ENCODE measurements at regions not wholly inside any gene's neighbourhood (a gene's known extent, or its start where the extent isn't known, plus 50 kb on each side); places are given as distances from the start of the nearest gene placed in this dataset.

GRCh38 chr13:111913761-111914140 lies 153.2 kb upstream of the SOX1 start:
- TF ChIP-seq CTCF (IDR thresholded peaks at IDR 0.05; ENCODE audit: insufficient read depth, low read depth, low read length), result no peak
- ChIA-PET POLR2A (no interaction called here), CTCF (no interaction called here)
- Histone ChIP-seq H3K36me3 (ENCODE audit: control insufficient read depth, insufficient read depth, low read length) (no peaks in the 10 kb centered on the region), H3K27me3 (ENCODE audit: control insufficient read depth, insufficient read depth, low read length) (no peaks in the 10 kb centered on the region), H3K4me3 (ENCODE audit: low read depth, low read length) (no peak overlapping the region)
- DNase-seq (ENCODE audit: low read depth), result no peak

GRCh38 chr13:111914241-111915103 lies 152.5 kb upstream of the SOX1 start:
- ChIA-PET POLR2A (no interaction called here), CTCF (no interaction called here)
- TF ChIP-seq CTCF (IDR thresholded peaks at IDR 0.05; ENCODE audit: insufficient read depth, low read depth, low read length), result no peak
- no peak for DNase-seq (ENCODE audit: low read depth)
- H3K27me3 ChIP-seq (ENCODE audit: control insufficient read depth, insufficient read depth, low read length), result no peaks in the 10 kb centered on the region
- no peaks in the 10 kb centered on the region for H3K36me3 ChIP-seq (ENCODE audit: control insufficient read depth, insufficient read depth, low read length)
- H3K4me3 ChIP-seq (ENCODE audit: low read depth, low read length), result no peak overlapping the region

DNA sequence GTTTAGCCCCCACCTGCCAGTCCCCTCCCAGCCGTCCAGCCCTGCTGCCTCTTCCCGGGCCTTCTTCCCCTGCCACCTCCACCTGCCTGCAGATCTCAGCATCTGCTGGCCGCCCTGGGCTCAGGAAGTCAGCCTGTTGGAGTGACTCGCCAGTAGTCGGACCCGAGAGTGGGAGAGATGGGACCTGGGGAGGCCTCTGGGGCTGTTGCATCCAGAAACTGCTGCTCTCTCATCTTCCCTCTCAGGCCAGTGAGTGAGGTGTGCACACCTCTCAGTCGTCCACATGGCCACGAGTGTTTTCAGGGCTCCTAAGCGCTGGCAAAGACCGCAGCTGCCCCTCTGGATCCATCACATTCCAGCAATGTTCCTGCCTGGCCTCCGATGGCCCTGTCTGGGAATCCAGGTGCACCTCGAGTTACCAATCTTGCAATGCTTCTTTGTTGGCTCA lies 151.8 kb upstream of the SOX1 start:
- Histone ChIP-seq H3K27me3 (ENCODE audit: control insufficient read depth, insufficient read depth, low read length) (no peaks in the 10 kb centered on the region), H3K4me3 (ENCODE audit: low read depth, low read length) (no peak overlapping the region), H3K36me3 (ENCODE audit: control insufficient read depth, insufficient read depth, low read length) (no peaks in the 10 kb centered on the region)
- no peak for TF ChIP-seq CTCF (IDR thresholded peaks at IDR 0.05; ENCODE audit: insufficient read depth, low read depth, low read length)
- no peak for DNase-seq (ENCODE audit: low read depth)
- CTCF ChIA-PET, result no interaction called here
- POLR2A ChIA-PET, result no interaction called here

- Histone ChIP-seq H3K27me3 (ENCODE audit: control insufficient read depth, insufficient read depth, low read length) (no peaks in the 10 kb centered on the region), H3K36me3 (ENCODE audit: control insufficient read depth, insufficient read depth, low read length) (no peaks in the 10 kb centered on the region), H3K4me3 (ENCODE audit: low read depth, low read length) (no peak overlapping the region)
- POLR2A ChIA-PET, result no interaction called here
- CTCF ChIA-PET, result no interaction called here
- DNase-seq (ENCODE audit: low read depth), result no peak
- TF ChIP-seq CTCF (IDR thresholded peaks at IDR 0.05; ENCODE audit: insufficient read depth, low read depth, low read length), result no peak
Observed at GRCh38 chr13:111916201-111916600, 150.7 kb upstream of the SOX1 start.

DNA sequence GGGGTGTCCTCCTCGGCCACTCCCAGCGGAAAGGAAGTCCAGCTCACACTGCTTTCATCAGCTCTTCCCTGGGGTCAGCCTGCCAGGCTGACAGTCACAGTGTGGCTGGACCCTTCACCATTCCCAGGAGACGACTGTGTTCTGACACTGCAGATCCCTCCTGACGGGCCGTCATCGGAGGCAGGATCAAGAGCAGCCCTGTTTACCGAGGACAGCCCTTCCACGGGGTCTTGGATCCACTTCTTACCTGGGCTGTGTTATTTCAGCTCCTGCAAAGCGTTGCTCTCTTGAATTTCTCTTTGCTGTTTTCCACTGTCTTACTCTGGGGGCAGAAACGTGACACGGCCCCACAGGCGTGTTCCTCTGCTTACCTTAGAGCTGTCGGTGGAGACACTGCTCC lies 149.9 kb upstream of the SOX1 start:
- DNase-seq (ENCODE audit: low read depth), result no peak
- H3K36me3 ChIP-seq (ENCODE audit: control insufficient read depth, insufficient read depth, low read length), result no peaks in the 10 kb centered on the region
- POLR2A ChIA-PET, result no interaction called here

More for the DNA sequence above, 149.9 kb upstream of the SOX1 start:
- Histone ChIP-seq H3K27me3 (ENCODE audit: control insufficient read depth, insufficient read depth, low read length) (no peaks in the 10 kb centered on the region), H3K4me3 (ENCODE audit: low read depth, low read length) (no peak overlapping the region)
- CTCF ChIA-PET, result no interaction called here
- no peak for TF ChIP-seq CTCF (IDR thresholded peaks at IDR 0.05; ENCODE audit: insufficient read depth, low read depth, low read length)

Data from BJ (cell line).